Activated T-helper 1 cell treated with anti-CD3 and anti-CD28 coated beads, Interleukin-12 subunit alpha, Interleukin-12 subunit beta, Interleukin-2, Interleukin-4 antibody, amounts not matched to agents 30 ng/mL and 10 ng/mL and 1 ng/mL, durations not matched to agents 14 hours and 24 hours and 36 hours (primary cell): ENCODE measurements at regions not wholly inside any gene's neighbourhood (a gene's known extent, or its start where the extent isn't known, plus 50 kb on each side); places are given as distances from the start of the nearest gene placed in this dataset.

Experiments used
- DNase-seq: peaks from one replicate; pipeline ENCODE4 v3.0.0; 2021; ENCODE audit warnings: low spot score
- H3K27ac Mint-ChIP-seq: one replicate; pipeline ENCODE4 v1.8.0; 2021; ENCODE audit warnings: mild to moderate bottlenecking, mixed read lengths
- H3K27me3 Mint-ChIP-seq: one replicate; pipeline ENCODE4 v1.8.0; 2022; ENCODE audit warnings: mild to moderate bottlenecking, moderate library complexity, mixed read lengths; ENCODE audit not compliant: insufficient read depth
- H3K36me3 Mint-ChIP-seq: one replicate; pipeline ENCODE4 v1.8.0; 2021; ENCODE audit warnings: low read depth, mixed read lengths
- H3K4me1 Mint-ChIP-seq: one replicate; pipeline ENCODE4 v1.8.0; 2021; ENCODE audit warnings: low read depth, mixed read lengths
- H3K4me3 Mint-ChIP-seq: one replicate; pipeline ENCODE4 v1.8.0; 2021; ENCODE audit warnings: mild to moderate bottlenecking, moderate library complexity, mixed read lengths
- H3K9me3 Mint-ChIP-seq: one replicate; pipeline ENCODE4 v1.8.0; 2021; ENCODE audit warnings: mixed read lengths
- intact Hi-C: fragments of 100-400 bp; cut with micrococcal nuclease; formaldehyde crosslinking; loops from one replicate; pipeline ENCODE4 v1.15.1; 2024

- H3K4me1 Mint-ChIP-seq = no peaks in the 10 kb centered on the region
- H3K27me3 Mint-ChIP-seq = no peaks in the 10 kb centered on the region
- no peak for DNase-seq
- intact Hi-C loops = no loop called here
- no peak overlapping the region for H3K4me3 Mint-ChIP-seq
- H3K36me3 Mint-ChIP-seq = no peaks in the 10 kb centered on the region
- no peak overlapping the region for H3K27ac Mint-ChIP-seq
- peaks cover 31% of the 10 kb centered on the region for H3K9me3 Mint-ChIP-seq
Observed at GRCh38 chr13:90233933-90234672, 1113.4 kb upstream of the MIR17HG start.

DNA sequence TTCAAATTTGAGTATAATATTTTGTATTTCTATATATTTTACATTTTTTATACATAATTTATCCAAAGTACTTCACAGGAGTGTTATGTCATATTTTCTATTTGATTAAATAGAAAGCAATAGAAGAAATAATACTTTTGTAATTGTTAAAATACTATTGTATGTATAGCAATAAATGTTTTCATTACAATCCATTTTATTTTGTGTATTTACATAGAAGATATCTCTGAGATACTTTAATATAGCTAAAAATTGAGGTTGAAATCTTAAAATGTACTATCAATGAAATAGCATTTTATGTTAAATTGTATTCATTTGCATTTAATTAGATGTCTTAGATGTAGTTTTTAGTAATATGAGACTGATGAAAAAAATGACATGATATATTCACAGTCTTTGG lies 1109.6 kb upstream of the MIR17HG start:
- H3K27ac Mint-ChIP-seq = no peak overlapping the region
- no peaks in the 10 kb centered on the region for H3K36me3 Mint-ChIP-seq
- H3K4me3 Mint-ChIP-seq = no peak overlapping the region
- no peaks in the 10 kb centered on the region for H3K4me1 Mint-ChIP-seq
- intact Hi-C loops = no loop called here
- peaks cover 22% of the 10 kb centered on the region for H3K9me3 Mint-ChIP-seq
- DNase-seq = no peak
- no peaks in the 10 kb centered on the region for H3K27me3 Mint-ChIP-seq

GRCh38 chr13:90238413-90238812 lies 1109.1 kb upstream of the MIR17HG start:
- intact Hi-C loops = no loop called here
- H3K4me1 Mint-ChIP-seq = no peaks in the 10 kb centered on the region
- no peak for DNase-seq
- H3K27ac Mint-ChIP-seq = no peak overlapping the region
- no peaks in the 10 kb centered on the region for H3K36me3 Mint-ChIP-seq
- no peaks in the 10 kb centered on the region for H3K27me3 Mint-ChIP-seq
- no peak overlapping the region for H3K4me3 Mint-ChIP-seq
- H3K9me3 Mint-ChIP-seq = peaks cover 22% of the 10 kb centered on the region

DNA sequence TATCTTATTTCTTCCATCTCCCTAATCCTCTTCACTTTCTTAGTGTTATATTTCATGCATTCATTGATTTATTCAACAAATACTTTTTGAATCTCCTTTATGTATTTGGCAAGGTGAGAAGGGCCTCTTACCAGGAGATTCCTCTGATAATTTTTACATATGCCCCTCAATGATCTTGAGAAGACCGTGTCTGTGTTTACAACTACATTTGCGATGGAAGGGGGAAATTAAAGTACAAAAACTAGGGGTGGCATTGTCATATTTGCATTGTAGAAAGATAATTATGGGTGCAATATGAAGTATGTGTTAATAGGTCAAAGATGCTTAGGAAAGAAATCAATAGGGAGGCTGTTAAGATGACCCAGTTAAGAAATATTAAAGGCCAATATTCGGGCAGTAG lies 1108.4 kb upstream of the MIR17HG start:
- intact Hi-C loops = no loop called here
- H3K36me3 Mint-ChIP-seq = no peaks in the 10 kb centered on the region
- H3K4me3 Mint-ChIP-seq = no peak overlapping the region
- DNase-seq = no peak
- H3K27ac Mint-ChIP-seq = no peak overlapping the region
- H3K9me3 Mint-ChIP-seq = peaks cover 22% of the 10 kb centered on the region
- H3K27me3 Mint-ChIP-seq = no peaks in the 10 kb centered on the region
- H3K4me1 Mint-ChIP-seq = no peaks in the 10 kb centered on the region

DNA sequence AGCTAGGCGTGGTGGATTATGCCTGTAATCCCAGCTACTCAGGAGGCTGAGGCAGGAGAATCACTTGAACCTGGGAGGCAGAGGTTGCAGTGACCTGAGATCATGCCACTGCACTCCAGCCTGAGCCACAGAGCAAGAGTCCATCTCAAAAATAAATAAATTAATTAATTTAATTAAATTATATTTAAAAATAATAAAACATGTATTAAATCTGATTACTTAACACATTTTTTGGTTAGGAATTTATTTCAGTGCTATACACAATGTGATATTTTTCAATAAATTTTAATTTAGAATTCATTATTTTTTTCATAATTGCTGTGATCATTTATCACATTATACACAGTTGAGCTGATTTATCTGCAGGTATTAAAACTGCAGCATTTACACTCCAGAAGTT lies 1101.5 kb upstream of the MIR17HG start:
- H3K9me3 Mint-ChIP-seq = peaks cover 22% of the 10 kb centered on the region
- intact Hi-C loops = no loop called here
- H3K27ac Mint-ChIP-seq = no peak overlapping the region

GRCh38 chr13:90246687-90247345 lies 1100.7 kb upstream of the MIR17HG start:
- no peak for DNase-seq
- no peak overlapping the region for H3K4me3 Mint-ChIP-seq
- no peak overlapping the region for H3K27ac Mint-ChIP-seq
- no peaks in the 10 kb centered on the region for H3K36me3 Mint-ChIP-seq
- intact Hi-C loops = no loop called here
- peaks cover 22% of the 10 kb centered on the region for H3K9me3 Mint-ChIP-seq
- H3K27me3 Mint-ChIP-seq = no peaks in the 10 kb centered on the region
- H3K4me1 Mint-ChIP-seq = no peaks in the 10 kb centered on the region

More for the DNA sequence above, 1101.5 kb upstream of the MIR17HG start:
- Mint-ChIP-seq H3K36me3 (no peaks in the 10 kb centered on the region), H3K4me1 (no peaks in the 10 kb centered on the region), H3K4me3 (no peak overlapping the region), H3K27me3 (no peaks in the 10 kb centered on the region)
- DNase-seq = no peak

GRCh38 chr13:90253806-90254205 lies 1093.7 kb upstream of the MIR17HG start:
- H3K4me3 Mint-ChIP-seq = no peak overlapping the region
- no peaks in the 10 kb centered on the region for H3K4me1 Mint-ChIP-seq
- no peak overlapping the region for H3K27ac Mint-ChIP-seq
- H3K36me3 Mint-ChIP-seq = no peaks in the 10 kb centered on the region
- no peaks in the 10 kb centered on the region for H3K27me3 Mint-ChIP-seq
- intact Hi-C loops = no loop called here
- no peak for DNase-seq
- H3K9me3 Mint-ChIP-seq = peaks cover 35% of the 10 kb centered on the region

DNA sequence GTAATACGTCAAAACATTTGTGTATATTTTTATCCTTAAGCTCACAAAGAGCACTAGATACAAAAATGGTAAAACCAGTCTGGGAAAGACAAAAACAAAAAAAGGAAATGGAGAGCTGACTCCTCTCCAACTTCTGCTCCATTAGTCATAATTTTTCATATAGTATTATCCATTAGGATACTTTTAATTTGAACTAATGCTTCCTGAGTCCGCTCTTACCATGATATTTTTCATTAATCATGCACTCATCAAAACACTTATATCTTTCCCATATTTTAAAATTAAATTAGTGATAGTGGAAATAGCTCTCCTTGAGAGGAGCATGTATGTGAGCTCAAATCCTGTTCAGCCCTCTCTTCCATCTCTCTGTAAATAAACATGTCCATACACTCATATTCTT lies 1093.0 kb upstream of the MIR17HG start:
- Mint-ChIP-seq H3K4me1 (no peaks in the 10 kb centered on the region), H3K36me3 (no peaks in the 10 kb centered on the region), H3K27ac (no peak overlapping the region), H3K27me3 (no peaks in the 10 kb centered on the region), H3K4me3 (no peak overlapping the region), H3K9me3 (peaks cover 32% of the 10 kb centered on the region)
- DNase-seq = no peak
- intact Hi-C loops = no loop called here

DNA sequence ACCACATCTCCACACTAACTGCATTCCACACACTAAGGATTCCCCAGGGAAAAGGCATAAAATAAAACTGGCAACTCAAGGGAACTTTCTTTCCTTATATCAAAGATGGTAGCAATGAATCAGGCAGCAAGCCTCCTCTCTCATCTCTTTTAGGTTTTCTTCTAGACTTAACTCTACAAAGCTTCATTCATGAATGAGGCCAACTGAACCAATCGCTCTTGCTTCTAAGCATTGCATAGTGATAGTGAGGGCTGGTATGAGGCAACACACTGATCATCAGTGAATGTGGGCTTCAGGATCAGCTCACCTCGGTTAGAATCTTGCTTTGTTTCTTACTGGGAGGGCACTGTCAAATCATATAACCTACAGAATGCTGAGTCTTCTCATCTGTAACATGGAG lies 1090.7 kb upstream of the MIR17HG start:
- intact Hi-C loops = no loop called here
- H3K27ac Mint-ChIP-seq = no peak overlapping the region
- no peaks in the 10 kb centered on the region for H3K36me3 Mint-ChIP-seq
- no peak for DNase-seq
- no peak overlapping the region for H3K4me3 Mint-ChIP-seq
- H3K9me3 Mint-ChIP-seq = peaks cover 24% of the 10 kb centered on the region
- no peaks in the 10 kb centered on the region for H3K4me1 Mint-ChIP-seq
- H3K27me3 Mint-ChIP-seq = no peaks in the 10 kb centered on the region

GRCh38 chr13:90258129-90258528 lies 1089.4 kb upstream of the MIR17HG start:
- DNase-seq = no peak
- Mint-ChIP-seq H3K36me3 (no peaks in the 10 kb centered on the region), H3K27ac (no peak overlapping the region), H3K4me1 (no peaks in the 10 kb centered on the region), H3K9me3 (peaks cover 24% of the 10 kb centered on the region), H3K27me3 (no peaks in the 10 kb centered on the region), H3K4me3 (no peak overlapping the region)
- intact Hi-C loops = no loop called here

DNA sequence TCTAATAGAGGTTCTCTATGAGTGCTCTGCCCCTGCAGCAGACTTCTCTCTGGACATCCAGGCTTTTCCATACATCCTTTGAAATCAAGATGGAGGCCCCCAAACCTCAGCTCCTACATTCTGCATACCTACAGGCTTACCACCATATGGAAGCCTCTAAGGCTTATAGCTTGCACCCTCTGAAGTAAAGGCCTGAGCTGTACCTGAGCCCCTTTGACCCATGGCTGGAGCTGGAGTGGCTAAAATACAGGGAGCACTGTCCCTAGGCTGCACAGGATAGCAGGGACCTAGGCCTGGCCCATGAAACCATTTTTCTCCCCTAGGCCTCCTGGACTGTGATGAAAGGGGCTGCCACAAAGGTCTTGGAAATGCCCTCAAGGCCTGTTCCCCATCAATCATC lies 1086.1 kb upstream of the MIR17HG start:
- Mint-ChIP-seq H3K27ac (no peak overlapping the region), H3K36me3 (no peaks in the 10 kb centered on the region), H3K4me1 (no peaks in the 10 kb centered on the region), H3K4me3 (no peak overlapping the region), H3K9me3 (peaks cover 5% of the 10 kb centered on the region), H3K27me3 (no peaks in the 10 kb centered on the region)
- no peak for DNase-seq
- intact Hi-C loops = no loop called here

DNA sequence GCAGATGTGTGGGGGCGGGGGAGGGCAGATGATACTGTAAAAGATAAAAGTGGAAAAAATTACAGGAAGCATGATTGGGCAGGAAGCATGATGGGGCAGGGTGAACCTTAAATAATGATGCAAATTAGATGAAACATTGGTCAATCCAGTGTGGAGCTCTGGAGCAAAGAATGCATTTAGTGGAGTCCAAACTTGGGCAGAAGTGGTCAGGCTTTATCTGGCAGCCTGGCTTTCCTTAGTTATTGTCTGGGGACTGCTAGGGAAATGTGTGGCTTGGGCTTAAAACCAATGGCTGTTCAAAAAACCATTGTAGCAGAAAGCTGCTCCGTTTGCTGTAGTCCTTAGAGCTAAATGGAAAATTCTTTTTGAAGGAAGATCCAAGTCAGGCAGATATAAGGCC lies 1077.3 kb upstream of the MIR17HG start:
- no peak for DNase-seq
- no peaks in the 10 kb centered on the region for H3K4me1 Mint-ChIP-seq
- H3K4me3 Mint-ChIP-seq = no peak overlapping the region
- H3K36me3 Mint-ChIP-seq = no peaks in the 10 kb centered on the region
- H3K27ac Mint-ChIP-seq = no peak overlapping the region
- H3K27me3 Mint-ChIP-seq = no peaks in the 10 kb centered on the region
- intact Hi-C loops = no loop called here
- peaks cover 10% of the 10 kb centered on the region for H3K9me3 Mint-ChIP-seq

- Mint-ChIP-seq H3K27me3 (no peaks in the 10 kb centered on the region), H3K9me3 (peaks cover 7% of the 10 kb centered on the region), H3K4me3 (no peak overlapping the region), H3K36me3 (no peaks in the 10 kb centered on the region), H3K27ac (no peak overlapping the region), H3K4me1 (no peaks in the 10 kb centered on the region)
- intact Hi-C loops = no loop called here
- no peak for DNase-seq
Observed at GRCh38 chr13:90272356-90272755, 1075.1 kb upstream of the MIR17HG start.
